ENCODE measurements at regions not wholly inside any gene's neighbourhood (a gene's known extent, or its start where the extent isn't known, plus 50 kb on each side); places are given as distances from the start of the nearest gene placed in this dataset.

DNA sequence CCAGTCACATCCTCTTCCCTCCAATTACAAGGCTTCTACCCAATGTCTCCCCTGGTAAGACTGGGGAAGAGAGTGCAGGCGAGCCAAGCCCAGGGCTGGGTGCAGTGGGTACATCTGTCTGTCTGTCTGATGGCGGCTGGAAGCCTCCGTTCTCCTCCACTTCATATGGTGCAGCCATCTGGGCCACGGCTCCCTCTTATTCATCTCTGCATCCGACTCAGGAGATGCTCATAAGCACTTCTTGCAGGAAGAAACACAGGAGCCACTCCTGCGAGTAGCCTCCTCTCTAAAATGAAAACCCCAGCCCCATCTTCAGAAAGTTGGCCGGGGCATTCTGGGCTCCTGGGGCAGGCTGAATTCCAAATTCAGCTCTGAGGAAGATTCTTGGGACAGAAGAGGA lies 67.5 kb upstream of the SLC6A6 start:
- in situ Hi-C loops (cut with MboI; ENCODE audit: low sequenced_read_pairs): no loop called here
- no peaks in the 10 kb centered on the region for H3K9me3 ChIP-seq
- H3K4me1 ChIP-seq: no peaks in the 10 kb centered on the region
- DNase-seq (ENCODE audit: low spot score in 2 of 2): no peak
- H3K27me3 ChIP-seq (ENCODE audit: low read depth): peaks cover 4% of the 10 kb centered on the region; the same call in 1 of the 2 replicates
- no peaks in the 10 kb centered on the region for H3K36me3 ChIP-seq (replicated peaks)
- no peak overlapping the region for H3K4me3 ChIP-seq

DNA sequence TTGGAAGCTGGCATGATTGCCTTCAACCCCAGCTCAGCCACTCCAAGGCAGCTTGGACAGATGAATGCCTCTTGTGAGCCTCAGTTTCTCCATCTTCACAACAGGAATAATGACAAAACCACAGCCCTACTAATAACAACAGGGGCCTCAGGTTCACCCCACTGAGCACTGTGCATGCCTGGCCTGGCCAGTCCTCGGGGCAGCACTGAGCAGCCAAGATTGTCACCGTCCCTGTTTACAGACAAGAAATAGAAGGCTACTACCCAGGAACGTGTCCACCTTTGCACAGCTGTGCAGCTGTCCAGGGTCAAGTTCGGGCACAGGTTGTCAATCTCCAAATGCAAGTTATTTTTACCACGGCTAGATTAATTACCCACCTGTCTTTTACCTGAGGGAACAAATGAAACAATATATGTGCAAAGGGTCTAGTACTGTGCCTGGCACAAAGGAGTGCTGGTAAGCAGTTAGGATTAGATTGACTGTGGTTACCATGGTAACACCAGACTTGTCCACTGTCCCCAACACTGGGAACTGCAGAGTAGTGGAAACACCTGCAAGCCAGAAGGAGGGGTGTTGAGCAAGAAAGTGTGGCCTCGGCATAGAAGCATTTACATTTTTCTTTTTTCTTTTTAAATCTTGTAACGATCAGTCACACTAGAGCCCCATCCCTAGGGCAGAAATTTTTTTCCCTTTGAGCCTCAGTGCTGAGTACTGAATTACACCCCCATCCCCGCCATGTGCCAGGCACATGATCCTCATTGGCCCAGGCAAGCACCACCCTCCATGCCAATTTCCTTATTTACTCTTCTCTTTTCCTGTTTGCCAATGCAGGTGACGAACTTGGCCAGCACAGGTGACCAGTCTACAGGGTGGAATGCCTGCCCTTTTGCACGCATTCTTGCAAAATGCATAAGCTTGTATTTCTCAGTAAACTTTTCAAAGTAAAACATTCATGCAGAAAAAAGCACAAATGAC lies 66.3 kb upstream of the SLC6A6 start:
- in situ Hi-C loops (cut with MboI; ENCODE audit: low sequenced_read_pairs): no loop called here
- no peak for DNase-seq (ENCODE audit: low spot score in 2 of 2)
- no peak overlapping the region for H3K4me3 ChIP-seq
- H3K36me3 ChIP-seq (replicated peaks): no peaks in the 10 kb centered on the region
- peaks cover 4% of the 10 kb centered on the region; the same call in 1 of the 2 replicates for H3K27me3 ChIP-seq (ENCODE audit: low read depth)
- no peaks in the 10 kb centered on the region for H3K4me1 ChIP-seq
- H3K9me3 ChIP-seq: no peaks in the 10 kb centered on the region

DNA sequence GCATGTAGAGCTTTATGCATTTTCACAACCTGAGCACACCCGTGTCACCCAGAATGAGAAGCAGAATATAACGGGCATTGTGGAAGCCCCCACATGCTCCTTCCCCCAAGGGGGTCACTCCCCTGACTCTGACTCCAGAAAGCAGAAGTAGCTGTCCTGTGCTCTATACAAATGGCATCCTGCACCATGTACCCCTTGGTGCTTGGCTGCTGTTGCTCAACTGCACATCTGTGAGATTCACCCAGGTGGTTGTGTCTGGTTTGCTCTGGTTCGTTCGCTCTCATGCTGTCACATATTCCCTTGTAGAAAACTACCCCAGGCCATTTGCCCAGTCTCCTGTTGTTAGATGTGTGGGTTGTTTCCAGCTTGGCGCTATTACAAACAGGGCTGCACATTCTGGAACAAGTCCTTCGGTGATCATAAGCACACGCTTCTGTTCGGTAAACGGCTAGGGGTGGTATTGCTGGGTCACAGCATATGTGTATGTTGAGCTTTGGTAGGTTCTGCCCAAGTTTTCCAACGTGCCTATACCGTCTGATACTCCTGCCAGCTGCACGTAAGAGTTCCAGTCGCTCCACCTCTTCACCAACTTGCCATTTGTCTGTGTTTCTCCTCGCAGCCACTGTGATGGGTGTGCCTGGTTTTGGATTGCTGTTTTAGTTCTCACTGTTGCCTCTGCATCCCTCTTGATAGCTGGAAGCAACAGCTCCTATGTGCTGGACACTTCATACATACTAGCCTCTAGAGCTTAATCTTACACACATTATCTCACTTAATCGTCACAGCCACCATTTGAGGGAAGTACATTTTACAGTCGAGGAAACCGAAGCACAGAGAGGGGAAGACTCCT lies 65.4 kb upstream of the SLC6A6 start:
- DNase-seq (ENCODE audit: low spot score in 2 of 2): no peak
- no peaks in the 10 kb centered on the region for H3K4me1 ChIP-seq
- no peak overlapping the region for H3K4me3 ChIP-seq
- H3K27me3 ChIP-seq (ENCODE audit: low read depth): peaks cover 4% of the 10 kb centered on the region; the same call in 1 of the 2 replicates
- in situ Hi-C loops (cut with MboI; ENCODE audit: low sequenced_read_pairs): no loop called here
- no peaks in the 10 kb centered on the region for H3K36me3 ChIP-seq (replicated peaks)
- no peaks in the 10 kb centered on the region for H3K9me3 ChIP-seq

DNA sequence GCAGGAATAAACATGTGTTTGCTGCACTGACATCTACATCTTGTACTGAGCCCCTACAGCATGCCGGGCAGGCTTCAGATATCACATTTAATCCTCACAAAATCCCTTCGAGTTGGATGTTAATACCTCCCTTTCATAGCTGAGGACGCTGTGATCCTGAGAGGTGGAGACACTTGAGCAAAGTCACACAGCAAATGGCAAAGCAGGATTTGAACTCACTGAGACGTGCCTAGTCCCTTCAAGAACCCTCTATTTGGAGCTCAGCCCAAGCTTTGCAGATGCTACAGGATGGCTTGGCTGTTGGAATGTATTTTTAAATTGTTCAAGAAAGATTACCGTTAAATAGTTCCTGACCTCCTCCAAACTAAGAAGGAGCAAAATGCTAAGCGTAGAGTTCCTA lies 64.6 kb upstream of the SLC6A6 start:
- H3K4me1 ChIP-seq: no peaks in the 10 kb centered on the region
- H3K27me3 ChIP-seq (ENCODE audit: low read depth): peaks cover 4% of the 10 kb centered on the region; the same call in 1 of the 2 replicates
- H3K9me3 ChIP-seq: no peaks in the 10 kb centered on the region
- in situ Hi-C loops (cut with MboI; ENCODE audit: low sequenced_read_pairs): no loop called here
- no peak for DNase-seq (ENCODE audit: low spot score in 2 of 2)
- H3K4me3 ChIP-seq: no peak overlapping the region
- no peaks in the 10 kb centered on the region for H3K36me3 ChIP-seq (replicated peaks)

DNA sequence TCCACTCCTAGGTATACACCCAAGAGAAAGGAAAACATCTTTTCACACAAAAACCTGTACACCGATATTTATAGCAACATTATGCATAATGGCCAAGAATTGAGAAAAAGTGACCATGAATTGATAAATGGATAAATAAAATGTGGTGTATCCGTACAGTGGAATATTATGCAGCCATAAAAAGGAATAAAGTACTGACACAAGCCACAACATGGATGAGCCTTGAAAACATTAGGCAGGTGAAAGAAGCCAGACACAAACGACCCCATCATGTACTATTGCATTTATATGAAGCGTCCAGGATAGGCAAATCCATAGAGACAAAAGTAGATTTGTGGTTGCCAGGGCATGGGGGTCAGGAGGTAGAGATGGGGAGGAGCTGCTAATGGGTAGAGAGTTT lies 64.2 kb upstream of the SLC6A6 start:
- Histone ChIP-seq H3K36me3 (replicated peaks) (no peaks in the 10 kb centered on the region), H3K9me3 (no peaks in the 10 kb centered on the region), H3K27me3 (ENCODE audit: low read depth) (peaks cover 4% of the 10 kb centered on the region; the same call in 1 of the 2 replicates), H3K4me3 (no peak overlapping the region), H3K4me1 (no peaks in the 10 kb centered on the region)
- in situ Hi-C loops (cut with MboI; ENCODE audit: low sequenced_read_pairs): no loop called here
- no peak for DNase-seq (ENCODE audit: low spot score in 2 of 2)

DNA sequence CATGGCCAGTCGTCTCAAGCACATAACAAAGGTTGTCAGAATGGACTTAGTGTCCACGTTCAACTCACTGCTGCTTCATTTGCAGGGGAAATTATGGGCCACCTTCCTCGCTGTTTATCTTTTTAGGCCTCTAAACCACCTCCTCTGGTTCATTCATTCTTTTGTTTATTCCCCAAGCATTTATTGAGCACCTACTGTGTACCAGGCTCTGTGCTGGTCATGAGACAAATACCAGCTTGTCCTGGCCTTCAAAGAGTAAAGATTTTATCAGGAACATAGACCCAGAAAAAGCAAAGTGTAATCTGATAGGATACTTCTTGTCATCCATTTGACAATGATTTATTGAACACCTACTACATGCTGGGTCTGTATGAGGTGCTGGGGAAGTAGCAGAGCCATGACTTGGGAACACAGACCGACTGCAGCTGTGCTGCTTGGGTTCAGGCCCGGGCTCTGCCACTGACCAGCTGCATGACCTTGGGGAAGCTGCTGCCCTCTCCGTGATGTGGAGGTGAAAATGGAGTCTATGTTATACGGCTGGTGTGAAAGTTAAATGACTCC lies 63.4 kb upstream of the SLC6A6 start:
- no peak overlapping the region for H3K4me3 ChIP-seq
- H3K27me3 ChIP-seq (ENCODE audit: low read depth): peaks cover 4% of the 10 kb centered on the region; the same call in 1 of the 2 replicates
- in situ Hi-C loops (cut with MboI; ENCODE audit: low sequenced_read_pairs): no loop called here
- no peaks in the 10 kb centered on the region for H3K9me3 ChIP-seq
- H3K36me3 ChIP-seq (replicated peaks): no peaks in the 10 kb centered on the region
- no peaks in the 10 kb centered on the region for H3K4me1 ChIP-seq
- DNase-seq (ENCODE audit: low spot score in 2 of 2): no peak

DNA sequence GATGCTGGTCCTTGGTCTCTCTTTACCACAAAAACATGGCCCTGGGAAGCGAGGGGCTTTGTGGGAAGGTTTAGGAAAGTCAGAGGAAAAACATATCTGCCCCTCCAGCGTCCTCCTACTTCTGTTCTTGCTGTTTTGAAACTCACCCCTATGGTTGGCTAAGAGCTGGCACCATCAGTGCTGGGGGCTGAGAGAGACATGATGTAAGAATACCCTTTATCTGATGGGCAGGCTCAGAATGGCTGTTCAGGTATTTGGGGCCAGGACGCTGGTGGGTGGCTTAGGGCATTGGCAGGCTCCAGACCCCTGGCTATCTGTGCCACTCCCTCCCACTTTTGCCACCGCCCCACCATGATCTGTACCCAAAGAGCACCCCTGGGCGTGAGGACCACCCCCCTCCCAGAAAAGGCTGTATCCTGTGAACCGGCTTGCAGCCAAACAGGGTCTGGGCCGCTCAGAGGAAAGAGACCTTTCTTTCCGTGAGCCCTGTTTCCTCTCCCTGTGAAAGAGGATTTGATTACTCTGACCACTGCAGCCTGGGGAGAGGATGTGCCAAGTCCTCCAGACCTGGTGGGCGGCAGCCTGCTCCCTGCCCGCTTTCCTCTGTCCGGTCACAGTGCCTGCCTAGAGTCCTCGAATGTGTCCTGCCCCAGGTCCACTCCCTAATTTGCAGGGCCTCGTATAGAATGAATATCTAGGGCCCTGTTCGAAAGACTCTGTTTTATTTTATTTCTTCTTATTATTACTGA lies 61.3 kb upstream of the SLC6A6 start:
- in situ Hi-C loops (cut with MboI; ENCODE audit: low sequenced_read_pairs): no loop called here
- no peak overlapping the region for H3K4me3 ChIP-seq

DNA sequence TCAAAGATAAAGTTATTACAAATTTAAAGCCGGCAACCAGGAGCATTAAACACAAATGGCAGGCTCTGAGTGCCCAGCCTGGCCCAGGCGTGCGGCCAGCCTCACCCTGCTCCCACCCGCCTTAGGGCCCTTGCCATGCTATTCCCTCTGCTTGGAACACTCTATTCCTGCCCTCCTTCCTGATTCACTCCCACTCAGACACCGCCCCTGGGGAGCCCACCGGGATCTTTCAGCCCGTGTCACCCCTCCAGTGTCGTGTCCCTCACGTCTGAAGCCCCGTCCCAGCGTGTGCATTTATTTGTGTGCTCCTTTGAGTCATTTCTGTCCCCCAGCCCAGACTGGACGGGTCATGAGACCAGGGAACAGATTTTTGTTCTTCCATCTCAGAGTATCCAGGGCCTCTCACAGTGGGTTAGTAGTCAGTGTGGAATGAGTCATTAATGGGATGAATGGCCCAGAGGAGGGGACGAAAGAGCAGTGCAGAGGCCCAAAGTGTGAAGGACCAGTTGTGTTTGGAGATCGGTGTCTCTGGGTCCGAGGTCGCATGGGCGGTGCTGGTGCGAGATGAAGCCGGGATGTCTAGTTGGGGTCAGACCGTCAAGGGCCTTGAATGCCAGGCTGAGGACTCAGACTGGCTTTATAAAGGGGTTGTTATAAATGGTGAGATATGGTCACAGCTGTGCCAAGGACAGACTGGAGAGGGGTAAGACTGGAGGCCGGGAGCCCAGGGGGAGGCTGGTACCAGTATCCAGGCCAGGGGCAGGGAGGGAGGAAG lies 58.9 kb upstream of the SLC6A6 start:
- Histone ChIP-seq H3K36me3 (replicated peaks) (no peaks in the 10 kb centered on the region), H3K9me3 (no peaks in the 10 kb centered on the region), H3K27me3 (ENCODE audit: low read depth) (no peaks in the 10 kb centered on the region; the same call in 1 of the 2 replicates), H3K4me1 (no peaks in the 10 kb centered on the region; the same call in 1 of the 2 replicates), H3K4me3 (no peak overlapping the region)
- no peak for DNase-seq (ENCODE audit: low spot score in 2 of 2)
- in situ Hi-C loops (cut with MboI; ENCODE audit: low sequenced_read_pairs): no loop called here

More for the DNA sequence above, 61.3 kb upstream of the SLC6A6 start:
- peaks cover 4% of the 10 kb centered on the region; the same call in 1 of the 2 replicates for H3K27me3 ChIP-seq (ENCODE audit: low read depth)
- no peaks in the 10 kb centered on the region for H3K4me1 ChIP-seq
- no peak for DNase-seq (ENCODE audit: low spot score in 2 of 2)
- H3K9me3 ChIP-seq: no peaks in the 10 kb centered on the region
- H3K36me3 ChIP-seq (replicated peaks): no peaks in the 10 kb centered on the region

DNA sequence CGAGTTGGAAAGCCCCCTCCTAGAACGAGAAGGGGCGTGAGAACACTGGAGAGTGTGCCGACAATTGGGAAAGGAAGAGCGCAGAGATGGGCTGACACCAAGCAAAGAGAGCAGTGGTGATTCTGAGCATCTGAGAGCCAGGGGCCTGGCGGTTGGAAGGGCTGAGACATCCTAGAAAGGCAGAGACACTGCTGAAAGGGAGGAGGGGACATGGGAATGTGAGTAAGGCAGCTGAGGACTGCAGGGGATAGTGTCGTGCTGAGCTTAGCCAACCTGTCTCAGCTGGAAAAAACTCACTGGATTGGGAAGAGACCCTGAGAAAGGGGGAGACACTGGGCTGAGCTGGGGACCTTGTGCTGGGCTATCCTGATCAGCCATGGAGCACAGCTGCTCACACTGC lies 58.1 kb upstream of the SLC6A6 start:
- DNase-seq (ENCODE audit: low spot score in 2 of 2): no peak
- Histone ChIP-seq H3K27me3 (ENCODE audit: low read depth) (no peaks in the 10 kb centered on the region; the same call in 1 of the 2 replicates), H3K9me3 (no peaks in the 10 kb centered on the region), H3K4me1 (no peaks in the 10 kb centered on the region; the same call in 1 of the 2 replicates), H3K4me3 (no peak overlapping the region), H3K36me3 (replicated peaks) (no peaks in the 10 kb centered on the region)
- in situ Hi-C loops (cut with MboI; ENCODE audit: low sequenced_read_pairs): no loop called here

DNA sequence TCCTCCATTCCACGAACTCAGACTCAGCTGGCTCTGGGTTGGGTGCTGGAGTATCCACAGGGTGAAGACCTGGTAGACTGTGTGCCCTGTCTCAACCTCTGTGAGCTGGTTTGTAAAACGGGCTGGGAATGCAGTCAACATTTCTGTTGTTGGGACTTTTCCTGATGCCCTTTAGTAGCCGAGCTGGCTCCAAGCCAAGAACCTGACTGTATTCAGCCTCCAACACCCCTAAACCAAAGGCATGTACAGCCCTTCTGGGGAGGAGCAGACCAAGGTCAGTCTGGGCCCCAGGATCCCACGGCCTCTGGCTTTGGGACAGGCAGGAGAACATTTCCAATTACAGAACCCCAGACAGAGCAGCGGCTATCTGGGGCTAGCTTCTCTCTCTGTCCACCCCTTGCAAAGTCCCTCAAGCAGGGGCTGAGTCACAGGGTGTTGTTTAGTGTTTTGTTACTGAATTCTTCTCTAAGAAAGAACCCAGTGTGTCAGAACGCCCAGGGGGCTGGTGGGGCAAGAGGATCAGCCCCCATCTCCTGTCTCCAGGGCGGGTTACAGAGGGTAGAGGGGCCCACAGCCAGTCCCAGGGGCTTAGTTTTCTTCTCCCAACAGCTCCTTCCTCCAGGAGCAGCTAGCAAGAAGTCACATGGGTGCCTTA lies 56.8 kb upstream of the SLC6A6 start:
- H3K4me3 ChIP-seq: no peak overlapping the region
- H3K4me1 ChIP-seq: no peaks in the 10 kb centered on the region; the same call in 1 of the 2 replicates
- H3K36me3 ChIP-seq (replicated peaks): no peaks in the 10 kb centered on the region
- H3K27me3 ChIP-seq (ENCODE audit: low read depth): no peaks in the 10 kb centered on the region
- DNase-seq (ENCODE audit: low spot score in 2 of 2): no peak
- no peaks in the 10 kb centered on the region for H3K9me3 ChIP-seq
- in situ Hi-C loops (cut with MboI; ENCODE audit: low sequenced_read_pairs): no loop called here

DNA sequence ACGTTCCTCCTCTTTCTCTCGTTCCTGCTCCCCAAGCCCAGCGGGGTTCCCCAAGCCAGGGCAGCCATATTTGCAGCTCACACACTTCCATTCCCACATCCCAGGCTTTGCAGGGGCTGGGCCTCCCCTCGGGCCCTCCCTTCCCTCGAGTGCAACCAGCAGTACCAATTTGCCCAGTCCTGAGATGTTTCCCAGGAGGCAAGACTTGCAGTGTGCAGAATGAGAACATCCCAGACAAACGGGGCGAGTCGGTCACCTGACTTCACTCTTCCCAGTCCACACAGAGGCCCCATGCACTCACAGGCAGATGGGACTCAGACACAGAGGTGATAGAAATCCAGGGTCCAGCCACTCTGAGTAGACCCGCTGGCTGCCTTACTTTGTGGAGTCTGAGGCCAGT lies 56.2 kb upstream of the SLC6A6 start:
- Histone ChIP-seq H3K36me3 (replicated peaks) (no peaks in the 10 kb centered on the region), H3K4me1 (no peaks in the 10 kb centered on the region; the same call in 1 of the 2 replicates), H3K27me3 (ENCODE audit: low read depth) (no peaks in the 10 kb centered on the region), H3K9me3 (no peaks in the 10 kb centered on the region), H3K4me3 (no peak overlapping the region)
- no peak for DNase-seq (ENCODE audit: low spot score in 2 of 2)
- in situ Hi-C loops (cut with MboI; ENCODE audit: low sequenced_read_pairs): no loop called here

DNA sequence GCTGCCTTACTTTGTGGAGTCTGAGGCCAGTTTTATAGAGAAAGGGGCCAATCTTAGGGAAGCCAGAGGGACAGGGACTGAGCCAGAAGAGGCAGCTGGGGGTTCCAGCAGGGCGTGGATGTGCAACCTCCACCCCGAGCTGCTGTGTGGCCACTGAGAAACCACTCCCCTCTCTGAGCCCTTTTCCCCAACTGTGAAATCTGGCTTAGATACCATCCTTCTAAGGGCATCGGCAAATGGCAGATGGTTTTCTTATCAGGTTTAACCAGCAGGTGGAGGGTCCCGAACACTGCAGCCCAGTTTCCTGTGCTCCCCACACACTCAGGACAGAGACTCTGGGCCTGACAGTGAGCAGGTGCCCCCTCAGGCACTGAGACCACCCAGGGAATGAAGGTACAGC lies 55.8 kb upstream of the SLC6A6 start:
- in situ Hi-C loops (cut with MboI; ENCODE audit: low sequenced_read_pairs): no loop called here
- no peaks in the 10 kb centered on the region for H3K9me3 ChIP-seq
- no peak overlapping the region for H3K4me3 ChIP-seq
- DNase-seq (ENCODE audit: low spot score in 2 of 2): no peak
- H3K4me1 ChIP-seq: no peaks in the 10 kb centered on the region; the same call in 1 of the 2 replicates
- no peaks in the 10 kb centered on the region for H3K36me3 ChIP-seq (replicated peaks)
- H3K27me3 ChIP-seq (ENCODE audit: low read depth): no peaks in the 10 kb centered on the region
